Endothelial cell of umbilical vein (primary cell): ENCODE measurements at regions not wholly inside any gene's neighbourhood (a gene's known extent, or its start where the extent isn't known, plus 50 kb on each side); places are given as distances from the start of the nearest gene placed in this dataset.

ENCODE experiments used
- BruUV-seq: library from RNA; stranded (reverse); fragments of 400-500 nt; replicated peaks from 2 replicates; lab custom pipeline; 2021; lab: Mats Ljungman, UMichigan
- CTCF ChIA-PET: fragments of 300-600, 350-600 bp; sonication (Branson Sonifier 250); formaldehyde crosslinking; loops from one replicate; lab custom pipeline; 2021; ENCODE audit warnings: antibody characterized with exemption, inconsistent platforms; lab: Charles Lee
- POLR2A ChIA-PET: fragments of 300-600, 350-600 bp; sonication (Branson Sonifier 250); formaldehyde crosslinking; loops from one replicate; lab custom pipeline; 2021; ENCODE audit warnings: antibody characterized with exemption, inconsistent platforms; lab: Charles Lee
- DNase-seq: peaks from one replicate; pipeline ENCODE4 v3.0.0-alpha.2; 2011; ENCODE audit warnings: low read depth, low spot score
- FAIRE-seq: peaks from 2 replicates; lab custom pipeline; 2011; peaks lifted over from hg19 to GRCh38; lab: Jason Lieb, UNC
- H2AFZ ChIP-seq: 2 replicates; pipeline ENCODE4 v1.6.0; 2012; ENCODE audit warnings: low read depth, low read length, control low read depth, inconsistent platforms
- H3K27ac ChIP-seq: 2 replicates; pipeline ENCODE4 v1.5.1; 2011; ENCODE audit warnings: low read depth, mild to moderate bottlenecking, control low read depth, low read length, moderate library complexity; ENCODE audit not compliant: insufficient read depth
- H3K27me3 ChIP-seq, 2 experiments: 2 replicates each; pipeline versions ENCODE4 v1.6.0 to v1.6.1; 2011; ENCODE audit warnings: low read length in 2 of 2, mixed read lengths in 1 of 2; ENCODE audit not compliant: control insufficient read depth in 2 of 2, insufficient read depth in 2 of 2
- H3K36me3 ChIP-seq, 2 experiments: 2 replicates in 1 of 2; 3 replicates in 1 of 2; pipeline ENCODE4 v1.5.1; 2011; ENCODE audit warnings: low read length in 2 of 2, mild to moderate bottlenecking in 1 of 2, moderate library complexity in 1 of 2; ENCODE audit not compliant: control insufficient read depth in 2 of 2, insufficient read depth in 2 of 2; ENCODE audit errors: extremely low read depth in 1 of 2
- H3K4me1 ChIP-seq: 3 replicates; pipeline ENCODE4 v1.5.1; 2011; ENCODE audit warnings: mild to moderate bottlenecking, low read length; ENCODE audit not compliant: control insufficient read depth, insufficient read depth; ENCODE audit errors: extremely low read depth
- H3K4me2 ChIP-seq: 2 replicates; pipeline ENCODE4 v1.6.1; 2011; ENCODE audit warnings: low read length, control low read depth, mixed read lengths; ENCODE audit not compliant: insufficient read depth
- H3K4me3 ChIP-seq, 3 experiments: fragments of 200-600 bp in 1 of 3; sonication (generic), shearing (Covaris generic) in 1 of 3; replicated peaks in 1 of 3; 2 replicates each; pipeline ENCODE4 v1.5.1; 2011 to 2016; ENCODE audit warnings: control low read depth in 3 of 3, low read length in 3 of 3, mild to moderate bottlenecking in 2 of 3, inconsistent platforms in 1 of 3, low read depth in 1 of 3, moderate library complexity in 1 of 3; ENCODE audit not compliant: insufficient read depth in 1 of 3
- H3K79me2 ChIP-seq: 2 replicates; pipeline ENCODE4 v1.6.0; 2012; ENCODE audit warnings: low read length, inconsistent platforms; ENCODE audit not compliant: control insufficient read depth, insufficient read depth
- H3K9ac ChIP-seq: replicated peaks from 2 replicates; pipeline ENCODE3; 2011; ENCODE audit warnings: low read length, control low read depth; ENCODE audit not compliant: insufficient read depth; ENCODE audit errors: extremely low read depth
- H3K9me1 ChIP-seq: replicated peaks from 3 replicates; pipeline ENCODE4 v1.6.0; 2011; ENCODE audit warnings: mild to moderate bottlenecking, low read length; ENCODE audit not compliant: control insufficient read depth, insufficient read depth; ENCODE audit errors: extremely low read depth
- H3K9me3 ChIP-seq: replicated peaks from 2 replicates; pipeline ENCODE4 v1.5.1; 2012; ENCODE audit warnings: low read length, inconsistent platforms; ENCODE audit not compliant: control insufficient read depth, insufficient read depth
- H4K20me1 ChIP-seq: replicated peaks from 2 replicates; pipeline ENCODE3; 2011; ENCODE audit warnings: mild to moderate bottlenecking, low read length; ENCODE audit not compliant: control insufficient read depth, insufficient read depth; ENCODE audit errors: extremely low read depth
- CTCF ChIP-seq, 2 donors: IDR thresholded peaks; 1 replicate in 1 of 2; 2 replicates in 1 of 2; pipeline ENCODE4 v1.5.1; 2011; ENCODE audit warnings: low read length in 2 of 2, mild to moderate bottlenecking in 2 of 2, moderate library complexity in 2 of 2, control low read depth in 1 of 2, inconsistent platforms in 1 of 2, low read depth in 1 of 2; ENCODE audit not compliant: insufficient read depth in 1 of 2; ENCODE audit errors: extremely low read depth in 1 of 2
- EZH2 ChIP-seq: IDR thresholded peaks from 2 replicates; pipeline ENCODE4 v1.6.1; 2012; ENCODE audit warnings: borderline replicate concordance, low read depth, mild to moderate bottlenecking, moderate library complexity, low read length, inconsistent platforms; ENCODE audit not compliant: severe bottlenecking
- FOS ChIP-seq: IDR thresholded peaks from 2 replicates; pipeline ENCODE4 v1.6.1; 2011; ENCODE audit warnings: mild to moderate bottlenecking, low read length, moderate library complexity, borderline replicate concordance; ENCODE audit not compliant: insufficient read depth
- GATA2 ChIP-seq: IDR thresholded peaks from 2 replicates; pipeline ENCODE4 v1.7.0; 2011; ENCODE audit warnings: low read depth, mild to moderate bottlenecking, moderate library complexity, mixed read lengths, low read length; ENCODE audit not compliant: insufficient read length, insufficient read depth
- JUN ChIP-seq: IDR thresholded peaks from 2 replicates; pipeline ENCODE4 v1.6.1; 2011; ENCODE audit warnings: borderline replicate concordance, low read depth; ENCODE audit not compliant: insufficient read length, insufficient read depth
- MYC ChIP-seq: IDR thresholded peaks from one replicate; pipeline ENCODE4 v1.6.1; 2011; ENCODE audit warnings: mild to moderate bottlenecking, low read depth, low read length
- POLR2A ChIP-seq: IDR thresholded peaks from 2 replicates; pipeline ENCODE4 v1.6.1; 2012; ENCODE audit warnings: low read depth, mild to moderate bottlenecking, control low read depth, low read length
- POLR2AphosphoS5 ChIP-seq: IDR thresholded peaks from 2 replicates; pipeline ENCODE4 v1.6.1; 2012; ENCODE audit warnings: low read depth, mild to moderate bottlenecking, control low read depth, low read length, moderate library complexity; ENCODE audit not compliant: insufficient read depth
- dilution Hi-C: fragments of 300-500 bp; cut with MboI; formaldehyde crosslinking; loops from one replicate; pipeline ENCODE4 v1.15.0; 2019; ENCODE audit warnings: low sequenced_read_pairs; ENCODE audit not compliant: extremely low pct_ligation_motif_present
- intact Hi-C: fragments of 100-400 bp; cut with micrococcal nuclease; formaldehyde crosslinking; loops from one replicate; pipeline ENCODE4 v1.10.0; 2022
- TF ChIP-seq, protein P1 (sequence below): IDR thresholded peaks from 2 replicates; pipeline ENCODE4 v1.6.1; 2011; ENCODE audit not compliant: insufficient read depth, insufficient read length

DNA sequence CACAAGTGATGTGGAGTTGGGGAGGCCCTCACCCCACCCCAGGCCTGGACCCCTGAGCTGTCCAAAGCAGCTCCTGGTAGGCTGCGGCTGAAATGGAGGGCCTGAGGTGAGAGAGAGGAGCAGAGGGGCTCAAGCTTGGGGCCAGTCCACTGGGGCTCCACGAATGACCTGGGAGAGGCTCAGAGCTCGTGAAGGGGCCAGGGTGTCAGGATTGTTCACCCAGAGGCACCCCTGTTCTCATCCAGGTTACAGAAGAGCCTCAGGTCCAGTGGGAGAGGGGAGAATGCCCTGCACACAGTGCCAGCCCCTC is 102.2 kb upstream of the RET start:
- no peaks in the 10 kb centered on the region for H3K36me3 ChIP-seq
- no peak for DNase-seq
- no peak overlapping the region for H3K4me3 ChIP-seq
- H3K9ac ChIP-seq: no peak overlapping the region
- TF ChIP-seq POLR2AphosphoS5 (no peak), JUN (no peak), POLR2A (no peak), GATA2 (no peak), CTCF (IDR thresholded peaks at IDR 0.05; ENCODE audit: extremely low read depth in 1 of 2, insufficient read depth in 1 of 2, low read depth in 1 of 2, low read length in 2 of 2) (no peak)
- TF ChIP-seq, protein P1, sequence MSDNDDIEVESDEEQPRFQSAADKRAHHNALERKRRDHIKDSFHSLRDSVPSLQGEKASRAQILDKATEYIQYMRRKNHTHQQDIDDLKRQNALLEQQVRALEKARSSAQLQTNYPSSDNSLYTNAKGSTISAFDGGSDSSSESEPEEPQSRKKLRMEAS: no peak
- dilution Hi-C loops (no loop called here), intact Hi-C loops (no loop called here)
- H3K4me2 ChIP-seq: no peak overlapping the region
- H3K9me3 ChIP-seq: no peaks in the 10 kb centered on the region
- no peaks in the 10 kb centered on the region for H3K79me2 ChIP-seq
- no TSS peak for BruUV-seq
- H3K27me3 ChIP-seq: no peaks in the 10 kb centered on the region
- no peak for FAIRE-seq
- H4K20me1 ChIP-seq: no peaks in the 10 kb centered on the region
- H2AFZ ChIP-seq: no peak overlapping the region
- H3K9me1 ChIP-seq: no peaks in the 10 kb centered on the region
- ChIA-PET CTCF (no interaction called here), POLR2A (no interaction called here)
- H3K4me1 ChIP-seq: no peaks in the 10 kb centered on the region
- no peak overlapping the region for H3K27ac ChIP-seq

- dilution Hi-C loops (no loop called here), intact Hi-C loops (no loop called here)
- FAIRE-seq: no peak
- DNase-seq: no peak
- Histone ChIP-seq H3K79me2 (no peaks in the 10 kb centered on the region), H2AFZ (no peak overlapping the region), H3K4me2 (no peak overlapping the region), H3K4me1 (no peaks in the 10 kb centered on the region), H3K9me1 (no peaks in the 10 kb centered on the region), H4K20me1 (no peaks in the 10 kb centered on the region), H3K9me3 (no peaks in the 10 kb centered on the region), H3K27me3 (no peaks in the 10 kb centered on the region), H3K27ac (no peak overlapping the region), H3K36me3 (no peaks in the 10 kb centered on the region), H3K4me3 (no peak overlapping the region), H3K9ac (no peak overlapping the region)
- BruUV-seq: no TSS peak
- ChIA-PET POLR2A (no interaction called here), CTCF (no interaction called here)
- no peak for TF ChIP-seq EZH2
- TF ChIP-seq FOS: no peak
- no peak for TF ChIP-seq POLR2AphosphoS5
- TF ChIP-seq POLR2A: no peak
- no peak for TF ChIP-seq GATA2
- no peak for TF ChIP-seq JUN
- TF ChIP-seq CTCF (IDR thresholded peaks at IDR 0.05; ENCODE audit: extremely low read depth in 1 of 2, insufficient read depth in 1 of 2, low read depth in 1 of 2, low read length in 2 of 2): no peak
- no peak for TF ChIP-seq MYC
- TF ChIP-seq, protein P1: no peak
Observed at GRCh38 chr10:42975005-42975493, 101.8 kb upstream of the RET start.
